ENCODE measurements at regions not wholly inside any gene's neighbourhood (a gene's known extent, or its start where the extent isn't known, plus 50 kb on each side); places are given as distances from the start of the nearest gene placed in this dataset.

DNA sequence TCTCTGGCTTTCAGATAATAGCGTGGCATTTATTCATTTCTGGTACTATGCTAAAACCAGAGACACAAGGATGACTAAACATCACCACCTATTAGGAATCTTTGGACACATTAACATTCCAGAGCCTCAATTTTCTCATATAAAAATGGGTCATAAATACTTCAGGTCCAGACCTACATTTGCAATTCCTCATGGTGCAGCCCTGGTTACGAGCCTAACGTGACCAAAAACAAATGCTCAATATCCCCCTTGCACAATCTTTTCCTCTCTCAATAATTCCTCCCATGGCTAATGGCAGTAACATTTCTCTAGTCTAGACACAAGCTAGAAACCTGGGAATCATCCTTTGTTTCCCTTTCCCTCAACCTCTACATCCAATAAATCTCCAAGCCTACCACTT lies 112.8 kb upstream of the NABP1 start:
- DNase-seq, result no peak

- DNase-seq, result no peak
Observed at GRCh38 chr2:191565647-191566198, 112.2 kb upstream of the NABP1 start.

DNA sequence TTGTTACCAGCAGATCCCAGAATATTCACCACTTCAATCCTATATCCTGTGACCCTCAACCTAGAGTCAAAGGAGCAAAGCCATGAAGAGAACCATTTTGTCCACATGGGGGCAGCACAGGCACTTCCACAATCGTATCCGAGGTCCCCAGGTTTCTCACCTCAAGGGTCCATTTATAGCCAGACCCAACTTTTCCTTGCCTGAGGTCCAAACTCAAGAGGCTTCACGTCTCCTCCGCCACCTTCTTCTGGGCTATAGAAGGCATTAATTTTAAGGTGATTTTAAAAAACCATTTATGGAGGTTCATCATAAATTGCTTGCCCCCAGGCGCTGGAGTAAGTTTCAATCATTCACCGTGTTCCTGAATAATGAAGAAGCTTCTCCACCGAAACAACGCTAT lies 111.6 kb upstream of the NABP1 start:
- no peak for DNase-seq

GRCh38 chr2:191567206-191567605 lies 110.7 kb upstream of the NABP1 start:
- DNase-seq, result no peak

DNA sequence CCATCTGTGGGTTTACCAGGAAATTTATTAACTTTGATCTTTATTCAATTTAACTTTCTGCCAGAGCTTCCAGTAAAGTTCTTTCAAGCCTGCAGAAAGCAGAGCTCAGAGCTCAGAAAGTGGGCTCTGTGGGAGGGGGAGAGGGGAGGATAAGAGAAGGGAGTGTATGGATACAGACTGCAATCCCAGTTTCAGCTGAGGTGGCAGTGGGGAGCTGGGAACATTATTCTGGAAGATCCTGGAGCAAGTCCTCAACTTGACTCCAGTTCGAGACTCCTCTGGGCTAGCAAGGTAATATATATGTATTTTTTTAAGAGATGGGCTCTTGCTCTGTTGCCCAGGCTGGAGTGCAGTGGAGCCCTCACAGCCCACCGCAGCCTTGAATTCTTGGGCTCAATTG lies 108.9 kb upstream of the NABP1 start:
- DNase-seq, result no peak

- DNase-seq, result no peak
Observed at GRCh38 chr2:191571163-191571769, 106.7 kb upstream of the NABP1 start.

GRCh38 chr2:191572319-191572718 lies 105.6 kb upstream of the NABP1 start:
- no peak for DNase-seq

GRCh38 chr2:191573216-191573615 lies 104.7 kb upstream of the NABP1 start:
- DNase-seq, result no peak

DNA sequence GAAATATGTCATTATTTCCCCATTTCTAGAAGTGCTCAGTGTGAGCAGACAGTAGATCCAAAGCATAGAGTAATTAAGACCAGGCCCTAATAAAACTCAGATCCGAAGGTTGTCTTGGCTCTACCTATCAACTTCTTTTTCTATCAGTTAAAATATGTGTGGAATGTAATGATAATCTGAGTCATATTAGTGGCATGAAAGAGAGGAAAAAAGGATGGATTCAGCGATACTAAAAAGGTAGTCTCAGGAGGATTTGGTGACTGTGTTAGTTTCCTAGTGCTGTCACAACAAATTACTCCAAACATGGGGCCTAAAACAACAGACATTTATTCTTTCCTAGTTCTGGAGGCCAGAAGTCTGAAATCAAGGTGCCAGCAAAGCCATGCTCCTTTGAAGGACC lies 103.7 kb upstream of the NABP1 start:
- no peak for DNase-seq

- DNase-seq, result no peak
Observed at GRCh38 chr2:191577605-191578004, 100.3 kb upstream of the NABP1 start.

DNA sequence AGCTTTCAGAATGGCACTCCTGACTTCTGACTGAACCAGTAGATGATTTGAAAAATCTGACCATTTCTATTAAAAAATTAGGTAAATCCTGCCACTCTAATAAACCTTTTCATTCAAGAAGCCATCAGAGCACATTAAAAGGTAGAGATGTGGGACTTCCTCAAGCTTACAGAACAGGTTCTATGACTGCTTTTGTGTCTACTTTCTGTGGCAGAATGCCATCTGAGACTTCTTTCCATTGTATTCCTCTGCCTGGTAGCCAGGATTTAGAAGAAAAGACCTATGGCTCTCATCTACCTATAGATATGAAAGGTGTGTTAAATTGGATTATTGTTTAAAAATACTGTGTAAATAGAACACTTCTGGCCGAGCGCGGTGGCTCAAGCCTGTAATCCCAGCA lies 99.9 kb upstream of the NABP1 start:
- no peak for DNase-seq

- DNase-seq, result no peak
Observed at GRCh38 chr2:191580581-191580980, 97.4 kb upstream of the NABP1 start.

DNA sequence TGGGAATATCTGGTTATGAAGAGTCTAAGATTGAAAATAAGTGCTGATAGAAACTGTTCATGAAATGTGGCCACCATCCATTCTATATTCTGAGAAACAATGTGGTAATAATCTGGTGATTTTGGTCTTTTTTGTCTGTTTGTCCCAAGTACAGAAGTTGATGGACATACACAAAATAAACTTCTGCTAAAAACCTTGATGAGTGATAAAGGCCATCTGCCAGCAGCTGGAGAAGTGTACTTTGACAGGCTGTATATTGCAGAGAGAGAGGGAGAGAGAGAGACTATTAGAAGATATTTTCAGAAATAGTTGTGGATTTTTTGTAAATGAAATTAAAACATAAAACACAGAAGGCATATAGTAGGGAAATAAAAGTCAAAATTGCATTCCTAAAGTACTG lies 96.9 kb upstream of the NABP1 start:
- DNase-seq, result no peak

DNA sequence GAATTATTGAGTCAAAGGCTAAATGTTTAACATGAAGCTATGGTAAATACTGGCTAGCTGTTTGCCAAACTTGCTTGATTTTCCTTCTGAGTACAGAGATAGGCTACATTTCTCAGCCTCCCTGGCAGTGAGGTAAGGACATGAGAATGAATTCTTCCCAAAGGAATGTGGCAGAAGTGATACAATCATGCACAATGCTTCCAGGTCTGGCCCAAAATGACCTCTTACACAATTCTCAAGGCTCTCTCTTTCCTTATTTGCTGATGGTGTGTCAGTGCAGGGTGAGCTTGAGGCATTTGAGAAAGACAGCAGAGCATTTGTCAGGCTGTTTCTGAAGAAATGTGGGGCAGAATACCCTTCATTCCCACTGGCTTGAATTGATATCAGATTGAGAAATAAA lies 95.6 kb upstream of the NABP1 start:
- DNase-seq, result no peak

GRCh38 chr2:191591025-191591424 lies 86.9 kb upstream of the NABP1 start:
- DNase-seq, result no peak

- DNase-seq, result no peak
Observed at GRCh38 chr2:191593622-191594385, 84.1 kb upstream of the NABP1 start.

- DNase-seq, result no peak
Observed at GRCh38 chr2:191597186-191597751, 80.7 kb upstream of the NABP1 start.

DNA sequence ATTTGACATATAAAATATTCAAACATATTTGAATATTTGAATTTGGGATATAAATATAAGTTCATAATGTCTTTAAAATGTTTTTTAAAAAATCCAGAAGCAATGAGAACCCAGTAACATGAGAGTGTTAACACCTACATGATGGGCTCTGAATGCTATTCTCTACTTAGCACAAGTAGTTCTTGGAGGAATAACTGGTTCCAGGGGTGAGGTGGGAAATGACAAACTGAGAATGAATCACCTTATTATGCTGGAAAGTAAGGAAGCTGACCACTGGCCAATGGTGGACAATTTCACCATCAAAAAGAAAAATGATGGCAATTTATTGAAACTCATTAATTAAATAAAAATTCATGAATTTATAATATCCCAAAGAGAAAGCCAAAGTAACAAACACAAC lies 79.6 kb upstream of the NABP1 start:
- DNase-seq, result no peak

- DNase-seq, result no peak
Observed at GRCh38 chr2:191601060-191601459, 76.9 kb upstream of the NABP1 start.

DNA sequence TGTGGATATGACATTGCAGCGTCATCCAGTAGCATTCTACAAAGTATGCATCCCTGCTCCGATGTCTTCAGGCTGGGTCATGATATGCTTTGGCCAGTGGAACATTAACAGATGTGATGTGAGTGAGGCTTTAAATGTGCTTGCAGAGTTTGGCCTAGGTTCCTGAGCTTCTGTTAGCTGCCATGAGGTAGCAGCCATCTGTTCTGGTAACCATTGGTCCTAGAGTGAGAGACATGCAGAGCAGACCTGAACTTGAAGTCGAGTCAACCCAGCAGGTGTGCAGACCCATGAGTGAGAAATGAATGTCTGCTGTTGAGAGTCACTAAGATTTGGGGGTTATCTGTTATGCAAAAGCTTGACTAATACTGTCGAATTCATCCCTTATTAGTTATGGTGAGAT lies 73.8 kb upstream of the NABP1 start:
- no peak for DNase-seq

DNA sequence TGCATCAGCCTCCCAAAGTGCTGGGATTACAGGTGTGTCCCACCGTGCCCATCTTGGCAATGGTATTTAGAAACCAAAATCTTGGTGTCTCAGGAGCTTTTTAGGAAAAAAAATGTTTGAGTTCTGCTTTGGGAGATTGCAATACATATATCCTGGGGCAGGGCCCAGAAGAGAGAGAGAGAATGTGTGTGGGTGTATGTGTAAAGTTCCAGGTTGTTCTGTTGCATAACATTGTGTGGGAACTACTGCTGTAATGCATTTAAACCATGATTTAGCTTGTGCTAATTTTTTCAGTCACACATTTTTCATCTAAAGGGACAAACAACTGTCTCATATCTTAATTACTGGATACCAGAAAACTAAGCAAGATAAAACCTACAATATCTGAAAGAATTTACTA lies 70.8 kb upstream of the NABP1 start:
- DNase-seq, result no peak

- no peak for DNase-seq
Observed at GRCh38 chr2:191610756-191611155, 67.2 kb upstream of the NABP1 start.

GRCh38 chr2:191611614-191612013 lies 66.3 kb upstream of the NABP1 start:
- DNase-seq, result no peak

- DNase-seq, result no peak
Observed at GRCh38 chr2:191612496-191612895, 65.4 kb upstream of the NABP1 start.

Measured in GOT3 (cell line).